Vagina (tissue), 2 donors: ENCODE measurements at regions not wholly inside any gene's neighbourhood (a gene's known extent, or its start where the extent isn't known, plus 50 kb on each side); places are given as distances from the start of the nearest gene placed in this dataset.

ENCODE experiments used
- DNase-seq, 2 donors: peaks; one replicate each; pipeline ENCODE4 v3.0.0-alpha.2; 2017; ENCODE audit errors: extremely low spot score in 2 of 2
- H3K27ac ChIP-seq: fragments of 200-600 bp; sonication (generic); one replicate; pipeline ENCODE4 v1.5.1; 2019
- H3K27me3 ChIP-seq: fragments of 200-600 bp; sonication (generic); one replicate; pipeline ENCODE4 v1.5.1; 2019
- H3K36me3 ChIP-seq, 2 donors: fragments of 200-600 bp; sonication (generic); one replicate each; pipeline ENCODE4 v1.5.1; 2017 to 2019
- H3K4me1 ChIP-seq: fragments of 200-600 bp; sonication (generic); one replicate; pipeline ENCODE4 v1.5.1; 2019
- H3K4me3 ChIP-seq, 2 donors: fragments of 200-600 bp; sonication (generic); 1 replicate in 1 of 2; 2 replicates in 1 of 2; pipeline ENCODE4 v1.5.1; 2016 to 2019
- H3K9me3 ChIP-seq: fragments of 200-600 bp; sonication (generic); one replicate; pipeline ENCODE4 v1.5.1; 2019
- POLR2A ChIP-seq, 2 donors: fragments of 450-650 bp; IDR thresholded peaks; one replicate each; pipeline ENCODE4 v1.6.1; 2017; ENCODE audit warnings: antibody characterized with exemption in 2 of 2, mild to moderate bottlenecking in 2 of 2, moderate library complexity in 2 of 2
- POLR2AphosphoS5 ChIP-seq, 2 donors: sonication (generic); formaldehyde crosslinking; IDR thresholded peaks; one replicate each; pipeline ENCODE4 v1.9.0; 2017; ENCODE audit warnings: antibody characterized with exemption in 2 of 2, mild to moderate bottlenecking in 2 of 2, low read depth in 1 of 2; ENCODE audit not compliant: insufficient read depth in 1 of 2
- intact Hi-C: fragments of 100-400 bp; cut with DNase I; formaldehyde crosslinking; loops from one replicate; pipeline ENCODE4 v1.15.1; 2023
- TF ChIP-seq, protein P1 (sequence below), 3 experiments: fragments of 450-650 bp in 2 of 3; fragments of 200-600 bp in 1 of 3; sonication (generic) in 1 of 3; IDR thresholded peaks; one replicate each; pipeline ENCODE4 v1.5.1; 2017 to 2019; ENCODE audit warnings: antibody characterized with exemption in 3 of 3, mild to moderate bottlenecking in 2 of 3, moderate library complexity in 2 of 3

- Histone ChIP-seq H3K4me3 (no peak overlapping the region), H3K4me1 (no peaks in the 10 kb centered on the region), H3K9me3 (no peaks in the 10 kb centered on the region), H3K27ac (no peak overlapping the region), H3K36me3 (no peaks in the 10 kb centered on the region), H3K27me3 (no peaks in the 10 kb centered on the region)
- intact Hi-C loops: no loop called here
- TF ChIP-seq, protein P1, sequence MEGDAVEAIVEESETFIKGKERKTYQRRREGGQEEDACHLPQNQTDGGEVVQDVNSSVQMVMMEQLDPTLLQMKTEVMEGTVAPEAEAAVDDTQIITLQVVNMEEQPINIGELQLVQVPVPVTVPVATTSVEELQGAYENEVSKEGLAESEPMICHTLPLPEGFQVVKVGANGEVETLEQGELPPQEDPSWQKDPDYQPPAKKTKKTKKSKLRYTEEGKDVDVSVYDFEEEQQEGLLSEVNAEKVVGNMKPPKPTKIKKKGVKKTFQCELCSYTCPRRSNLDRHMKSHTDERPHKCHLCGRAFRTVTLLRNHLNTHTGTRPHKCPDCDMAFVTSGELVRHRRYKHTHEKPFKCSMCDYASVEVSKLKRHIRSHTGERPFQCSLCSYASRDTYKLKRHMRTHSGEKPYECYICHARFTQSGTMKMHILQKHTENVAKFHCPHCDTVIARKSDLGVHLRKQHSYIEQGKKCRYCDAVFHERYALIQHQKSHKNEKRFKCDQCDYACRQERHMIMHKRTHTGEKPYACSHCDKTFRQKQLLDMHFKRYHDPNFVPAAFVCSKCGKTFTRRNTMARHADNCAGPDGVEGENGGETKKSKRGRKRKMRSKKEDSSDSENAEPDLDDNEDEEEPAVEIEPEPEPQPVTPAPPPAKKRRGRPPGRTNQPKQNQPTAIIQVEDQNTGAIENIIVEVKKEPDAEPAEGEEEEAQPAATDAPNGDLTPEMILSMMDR (IDR thresholded peaks at IDR 0.05): no peak
- TF ChIP-seq POLR2AphosphoS5 (IDR thresholded peaks at IDR 0.05; ENCODE audit: insufficient read depth in 1 of 2, low read depth in 1 of 2) (no peak), POLR2A (IDR thresholded peaks at IDR 0.05) (no peak)
- no peak for DNase-seq
These were observed 859.3 kb upstream of the AMOT start for GRCh38 chrX:113699939-113700338.

DNA sequence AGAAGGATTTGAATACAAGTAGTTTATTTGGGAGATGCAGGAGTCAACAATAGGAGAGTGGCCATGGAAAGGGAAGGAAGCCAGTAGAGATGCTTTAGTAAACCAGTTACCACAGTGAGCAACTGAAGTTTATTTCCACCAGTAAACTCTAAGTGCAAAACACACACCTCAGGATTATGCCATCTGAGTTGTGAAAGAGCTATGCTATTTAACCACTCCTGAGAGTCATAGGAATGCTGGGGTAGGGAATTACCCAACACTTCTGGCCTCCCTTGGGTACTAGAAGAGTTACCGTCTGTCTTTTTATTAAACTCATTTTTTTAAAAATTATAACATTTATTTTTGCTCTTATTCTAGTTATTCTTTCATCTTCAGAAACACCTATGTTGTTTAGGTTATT, 834.6 kb upstream of the AMOT start:
- Histone ChIP-seq H3K27ac (no peak overlapping the region), H3K4me1 (no peaks in the 10 kb centered on the region), H3K4me3 (no peak overlapping the region), H3K36me3 (no peaks in the 10 kb centered on the region), H3K27me3 (no peaks in the 10 kb centered on the region), H3K9me3 (no peaks in the 10 kb centered on the region)
- TF ChIP-seq POLR2AphosphoS5 (IDR thresholded peaks at IDR 0.05; ENCODE audit: insufficient read depth in 1 of 2, low read depth in 1 of 2): no peak
- no peak for TF ChIP-seq POLR2A (IDR thresholded peaks at IDR 0.05)
- TF ChIP-seq, protein P1 (IDR thresholded peaks at IDR 0.05): no peak
- no peak for DNase-seq
- intact Hi-C loops: no loop called here

- TF ChIP-seq POLR2AphosphoS5 (IDR thresholded peaks at IDR 0.05; ENCODE audit: insufficient read depth in 1 of 2, low read depth in 1 of 2): no peak
- TF ChIP-seq POLR2A (IDR thresholded peaks at IDR 0.05): no peak
- TF ChIP-seq, protein P1 (IDR thresholded peaks at IDR 0.05): no peak
- Histone ChIP-seq H3K9me3 (no peaks in the 10 kb centered on the region), H3K27ac (no peak overlapping the region), H3K4me1 (no peaks in the 10 kb centered on the region), H3K36me3 (no peaks in the 10 kb centered on the region), H3K4me3 (no peak overlapping the region), H3K27me3 (no peaks in the 10 kb centered on the region)
- intact Hi-C loops: no loop called here
- no peak for DNase-seq
These were observed 810.7 kb upstream of the AMOT start for GRCh38 chrX:113651306-113651705.

- H3K9me3 ChIP-seq: no peaks in the 10 kb centered on the region
- no peaks in the 10 kb centered on the region for H3K4me1 ChIP-seq
- no peak for DNase-seq
- TF ChIP-seq, protein P1 (IDR thresholded peaks at IDR 0.05): no peak
- no peak for TF ChIP-seq POLR2AphosphoS5 (IDR thresholded peaks at IDR 0.05; ENCODE audit: insufficient read depth in 1 of 2, low read depth in 1 of 2)
- no peak for TF ChIP-seq POLR2A (IDR thresholded peaks at IDR 0.05)
- H3K27me3 ChIP-seq: no peaks in the 10 kb centered on the region
- intact Hi-C loops: no loop called here
- H3K27ac ChIP-seq: no peak overlapping the region
- no peak overlapping the region for H3K4me3 ChIP-seq
- no peaks in the 10 kb centered on the region for H3K36me3 ChIP-seq
These were observed 803.8 kb upstream of the AMOT start for GRCh38 chrX:113644426-113644825.

- intact Hi-C loops: no loop called here
- no peaks in the 10 kb centered on the region for H3K9me3 ChIP-seq
- TF ChIP-seq, protein P1 (IDR thresholded peaks at IDR 0.05): no peak
- TF ChIP-seq POLR2AphosphoS5 (IDR thresholded peaks at IDR 0.05; ENCODE audit: insufficient read depth in 1 of 2, low read depth in 1 of 2) (no peak), POLR2A (IDR thresholded peaks at IDR 0.05) (no peak)
- H3K36me3 ChIP-seq: no peaks in the 10 kb centered on the region
- no peaks in the 10 kb centered on the region for H3K4me1 ChIP-seq
- H3K4me3 ChIP-seq: no peak overlapping the region
- H3K27ac ChIP-seq: no peak overlapping the region
- no peak for DNase-seq
- H3K27me3 ChIP-seq: no peaks in the 10 kb centered on the region
These were observed 793.9 kb upstream of the AMOT start for GRCh38 chrX:113634565-113634964.
